Stimulated activated CD4-positive, alpha-beta T cell treated with anti-CD3 and anti-CD28 coated beads, Interleukin-1b, Interleukin-23, amount 100 ng/mL, for 1 hour (primary cell): ENCODE measurements at regions not wholly inside any gene's neighbourhood (a gene's known extent, or its start where the extent isn't known, plus 50 kb on each side); places are given as distances from the start of the nearest gene placed in this dataset.

Source experiments
- DNase-seq, 2 donors: peaks; one replicate each; pipeline ENCODE4 v3.0.0-alpha.2; 2020; ENCODE audit warnings: low read depth in 2 of 2

DNA sequence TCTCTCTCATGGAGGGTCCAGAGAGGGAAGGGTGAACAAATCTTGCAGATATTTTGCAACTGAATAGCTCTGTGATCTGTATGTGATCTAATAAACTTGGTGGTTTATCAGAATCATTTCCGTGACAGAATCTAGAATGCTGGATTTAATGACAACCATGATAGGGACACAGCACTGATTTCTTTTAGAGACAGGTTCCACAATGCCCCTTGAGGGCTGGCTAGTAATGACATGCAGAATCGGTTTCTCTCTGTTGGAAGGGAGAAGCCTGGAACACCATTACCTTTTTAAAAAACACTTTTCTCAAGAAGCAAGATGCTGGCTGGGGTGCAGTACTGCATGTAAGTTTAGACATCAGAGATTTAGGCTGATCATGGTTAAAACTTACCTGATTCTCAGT lies 313.4 kb downstream of the CDH26 start:
- DNase-seq, result no peak

DNA sequence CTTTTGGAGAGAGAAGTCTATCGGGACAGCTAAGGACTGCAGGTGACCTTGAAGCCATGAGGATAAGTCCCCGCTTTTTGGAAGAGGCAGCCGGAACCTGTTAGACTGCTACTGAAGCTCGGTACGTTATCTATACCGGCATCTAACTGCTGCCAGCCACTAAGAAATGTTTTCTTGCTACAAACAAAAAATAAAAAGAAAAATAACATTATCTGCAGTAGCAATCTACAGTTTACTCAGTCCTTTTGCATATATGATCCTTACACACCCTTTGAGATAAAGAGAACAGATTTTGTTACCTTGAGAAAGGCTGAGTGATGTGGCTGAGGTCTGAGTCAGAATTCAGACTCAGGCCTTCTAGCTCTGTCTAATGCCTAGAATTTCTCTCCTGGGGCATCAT lies 314.6 kb downstream of the CDH26 start:
- DNase-seq, result no peak

DNA sequence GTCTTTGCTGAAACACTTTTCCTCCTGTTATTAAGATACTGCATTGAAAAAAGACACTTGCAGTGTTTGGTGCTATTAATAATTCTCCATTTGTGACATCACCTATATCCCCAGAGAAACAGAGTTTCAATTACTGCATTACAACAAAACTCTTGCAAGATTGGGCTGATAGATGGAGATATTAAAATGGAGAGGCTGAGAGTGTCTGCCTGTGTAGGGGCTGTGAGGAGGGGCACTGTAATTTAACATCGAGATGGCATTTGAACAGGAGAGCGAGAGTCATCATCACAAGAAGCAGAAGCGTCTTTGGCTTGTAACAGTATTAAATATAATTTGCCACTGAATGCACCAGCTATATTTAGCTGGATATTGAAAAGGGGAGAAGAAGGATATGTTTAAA lies 316.5 kb downstream of the CDH26 start:
- DNase-seq, result no peak

DNA sequence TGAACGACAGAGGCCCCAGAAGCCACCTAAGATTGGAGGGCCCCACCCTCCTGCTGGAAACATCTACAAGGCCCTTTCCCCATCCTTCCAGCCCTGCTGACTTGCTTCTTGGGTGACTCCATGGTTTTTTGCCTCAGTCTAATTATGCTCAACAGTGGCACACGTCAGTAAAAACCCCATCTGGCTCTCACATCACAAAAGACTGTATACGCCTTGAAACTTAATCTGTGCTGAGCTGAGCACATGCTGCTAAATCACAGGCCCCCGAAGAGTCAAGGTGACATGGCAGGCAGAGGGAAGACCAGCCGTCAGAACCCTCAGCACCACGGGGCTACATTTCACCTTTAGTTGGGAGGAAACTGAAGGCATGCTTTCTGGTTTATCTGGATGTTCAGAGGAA lies 323.1 kb downstream of the CDH26 start:
- DNase-seq, result no peak

DNA sequence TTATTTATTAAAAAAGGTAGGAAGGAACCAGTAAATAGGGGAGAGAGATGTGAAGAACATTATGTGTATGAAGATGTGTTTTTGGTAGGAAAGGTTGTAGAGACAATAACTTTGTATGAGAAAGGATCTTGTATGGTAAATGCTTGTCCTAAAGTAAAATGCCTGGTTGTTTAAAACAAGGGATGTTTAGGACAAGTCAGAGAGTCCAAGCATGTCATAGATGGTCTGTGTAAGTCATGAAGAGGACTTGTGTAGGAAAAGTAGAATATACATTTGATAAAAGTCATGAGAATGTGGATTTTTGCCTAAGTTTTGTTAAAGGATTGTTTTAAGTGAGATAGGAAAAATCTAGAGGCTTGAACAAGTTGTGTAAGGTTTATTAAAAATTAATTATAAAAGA lies 325.1 kb downstream of the CDH26 start:
- DNase-seq, result no peak

DNA sequence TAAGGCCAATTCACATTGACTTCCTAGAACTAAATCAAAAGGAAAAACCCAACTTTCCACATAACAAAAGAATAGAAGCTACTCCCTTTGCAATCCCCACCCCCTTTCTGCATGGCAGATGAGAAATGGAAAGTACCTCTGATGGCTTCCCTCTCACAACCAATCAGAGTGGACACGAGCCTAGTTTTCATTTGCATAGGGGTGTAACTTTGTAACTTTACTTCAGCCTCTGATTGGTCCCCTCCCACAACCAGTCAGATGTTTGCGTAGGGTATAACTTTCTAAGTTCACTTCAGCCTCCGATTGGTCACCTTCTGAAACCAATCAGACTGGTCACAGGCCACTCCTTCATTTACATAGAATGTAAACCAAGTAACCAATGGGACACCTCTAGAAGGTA lies 328.5 kb downstream of the CDH26 start:
- no peak for DNase-seq

DNA sequence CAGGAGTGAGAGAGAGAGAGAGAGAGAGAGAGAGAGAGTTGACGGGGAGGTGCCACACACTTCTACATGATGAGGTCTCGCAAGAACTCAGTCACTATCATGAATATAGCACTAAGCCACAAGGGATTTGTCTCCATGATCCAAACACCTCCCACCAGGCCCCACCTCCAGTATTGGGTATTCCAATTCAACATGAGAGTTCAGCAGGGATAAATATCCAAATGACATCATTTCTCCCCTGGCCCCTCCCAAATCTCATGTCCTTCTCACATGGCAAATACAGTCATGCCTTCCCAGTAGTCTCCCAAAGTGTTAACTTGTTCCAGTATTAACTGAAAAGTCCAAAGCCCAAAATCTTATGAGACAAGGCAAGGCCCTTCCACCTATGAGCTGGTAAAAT lies 330.7 kb downstream of the CDH26 start:
- DNase-seq, result no peak

DNA sequence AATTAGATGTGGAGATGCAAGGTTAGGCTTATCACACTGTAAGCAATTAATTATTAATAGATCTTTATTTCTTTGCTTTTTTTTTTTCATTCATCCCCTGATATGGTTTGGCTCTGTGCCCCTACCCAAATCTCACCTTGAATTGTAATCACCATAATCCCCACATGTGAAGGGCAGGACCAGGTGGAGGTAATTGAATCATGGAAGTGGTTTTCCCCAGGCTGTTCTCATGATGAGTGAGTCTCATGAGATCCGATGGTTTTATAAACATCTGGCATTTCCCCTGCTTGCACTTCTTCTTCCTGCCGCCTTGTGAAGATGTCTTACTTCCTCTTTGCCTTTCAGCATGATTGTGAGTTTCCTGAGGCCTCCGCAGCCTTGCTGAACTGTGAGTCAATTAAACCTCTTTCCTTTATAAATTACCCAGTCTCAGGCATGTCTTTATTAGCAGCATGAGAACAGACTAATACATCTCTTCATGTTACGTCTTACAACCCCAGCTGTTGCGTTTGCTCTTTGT lies 333.8 kb downstream of the CDH26 start:
- DNase-seq, result no peak

DNA sequence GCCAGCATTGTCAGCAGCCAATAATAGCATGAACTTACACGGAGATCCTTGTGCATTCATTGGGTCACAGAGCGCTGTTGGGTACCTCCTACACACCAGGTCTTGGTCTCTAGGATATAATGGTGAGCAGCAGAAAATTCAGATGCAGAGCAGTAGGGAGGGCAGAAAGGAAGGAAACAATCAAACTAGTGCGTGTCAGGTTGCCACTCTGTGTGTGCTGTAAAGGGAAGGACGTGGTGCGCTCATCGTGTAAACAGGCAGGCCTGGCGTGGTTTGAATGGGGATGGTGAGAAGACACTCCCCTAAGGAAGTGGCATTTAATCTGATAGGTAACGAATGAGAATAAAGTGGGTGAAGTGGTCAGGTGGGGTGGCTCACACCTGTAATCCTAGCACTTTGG lies 336.4 kb downstream of the CDH26 start:
- no peak for DNase-seq

DNA sequence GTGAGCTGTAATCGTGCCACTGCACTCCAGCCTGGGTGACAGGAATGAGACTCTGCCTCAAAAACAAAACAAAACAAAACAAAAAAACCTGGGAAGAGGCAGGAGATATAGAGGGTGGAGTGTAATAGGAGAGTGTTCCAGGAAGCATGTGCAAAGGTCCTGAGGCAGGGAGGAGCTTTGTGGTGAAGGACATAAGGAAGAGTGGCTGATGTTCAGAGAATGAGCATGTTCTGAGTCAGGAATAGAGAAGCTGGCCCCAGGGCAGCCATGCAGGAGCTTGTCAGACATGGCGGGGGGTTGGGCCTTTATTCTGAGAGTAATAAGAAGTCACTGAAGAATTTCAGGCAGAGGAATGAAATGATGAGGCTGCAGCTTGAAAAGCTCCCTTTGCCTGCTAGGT lies 337.0 kb downstream of the CDH26 start:
- no peak for DNase-seq

DNA sequence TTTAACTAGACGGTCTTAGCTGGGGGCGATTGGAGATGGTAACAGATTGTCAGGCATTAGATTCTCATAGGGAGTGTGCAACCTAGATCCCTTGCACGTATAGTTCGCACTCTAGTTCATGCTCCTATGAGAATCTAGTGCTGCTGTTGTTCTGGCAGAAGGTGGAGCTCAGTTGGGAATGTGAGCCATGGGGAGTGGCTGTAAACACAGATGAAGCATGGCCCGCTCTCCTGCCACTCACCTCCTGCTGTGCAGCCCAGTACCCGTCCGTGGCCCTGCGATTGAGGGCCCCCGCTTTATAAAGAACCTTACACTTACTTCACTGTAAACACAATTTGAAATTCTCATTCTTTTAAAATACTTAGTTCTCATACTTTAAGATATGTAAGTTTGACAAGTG lies 339.4 kb downstream of the CDH26 start:
- no peak for DNase-seq

DNA sequence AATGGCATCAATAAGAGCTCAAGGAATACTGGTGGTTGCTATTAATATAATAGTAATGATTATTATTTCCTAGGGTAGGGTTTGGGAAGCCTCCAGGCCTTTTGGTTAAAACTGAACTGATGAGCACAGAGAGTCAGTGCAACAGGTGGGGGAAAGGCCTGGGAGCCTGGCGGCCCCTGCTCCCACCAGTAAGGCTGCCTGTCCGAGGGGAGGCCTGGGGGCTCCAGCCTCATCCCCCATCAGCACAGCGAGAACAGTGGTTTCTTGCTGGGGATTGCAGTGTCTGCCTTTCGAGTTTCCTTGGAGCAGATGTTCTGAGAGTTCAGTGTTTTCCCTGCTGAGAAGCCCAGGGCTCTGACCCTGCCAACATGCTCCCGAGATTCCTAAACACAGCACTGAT lies 340.4 kb downstream of the CDH26 start:
- no peak for DNase-seq

DNA sequence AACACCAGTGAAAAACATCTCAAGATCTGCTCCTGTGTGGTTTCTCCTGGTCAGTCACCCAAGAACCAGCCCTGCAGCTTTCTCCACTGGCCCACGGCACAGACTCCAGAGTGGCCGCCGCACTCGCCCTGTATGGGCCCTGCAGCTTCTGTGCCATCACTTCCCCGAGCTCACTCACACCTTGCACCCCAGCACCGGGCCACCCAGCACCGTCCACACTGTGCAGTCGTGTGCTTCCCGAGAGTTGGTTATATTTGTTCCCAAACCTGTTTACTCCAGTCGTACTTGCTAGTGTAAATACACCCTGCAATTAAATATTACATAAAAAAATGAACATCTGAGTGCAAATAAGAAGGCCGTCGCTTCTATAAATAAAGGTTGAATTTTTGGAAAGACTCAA lies 341.7 kb downstream of the CDH26 start:
- DNase-seq, result no peak

DNA sequence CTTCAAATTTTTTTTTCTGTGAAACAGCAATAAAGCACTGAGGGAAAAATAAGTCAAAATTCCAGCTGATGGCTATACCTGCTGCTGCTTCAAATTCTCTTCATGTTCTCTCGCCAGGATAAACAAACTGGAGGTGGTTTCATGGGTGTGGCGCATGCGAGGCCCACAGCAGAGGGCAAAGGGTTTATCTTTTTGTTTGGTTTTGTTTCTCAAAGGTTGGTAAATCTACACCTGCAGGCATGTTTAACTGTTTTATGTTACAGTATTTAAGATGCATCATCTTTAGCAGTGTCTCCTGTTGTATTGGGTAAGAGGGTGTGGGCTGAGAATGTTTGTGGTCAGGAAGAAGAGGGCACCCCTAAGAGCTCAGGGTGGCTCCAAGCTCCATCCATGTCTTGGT lies 342.2 kb downstream of the CDH26 start:
- no peak for DNase-seq

DNA sequence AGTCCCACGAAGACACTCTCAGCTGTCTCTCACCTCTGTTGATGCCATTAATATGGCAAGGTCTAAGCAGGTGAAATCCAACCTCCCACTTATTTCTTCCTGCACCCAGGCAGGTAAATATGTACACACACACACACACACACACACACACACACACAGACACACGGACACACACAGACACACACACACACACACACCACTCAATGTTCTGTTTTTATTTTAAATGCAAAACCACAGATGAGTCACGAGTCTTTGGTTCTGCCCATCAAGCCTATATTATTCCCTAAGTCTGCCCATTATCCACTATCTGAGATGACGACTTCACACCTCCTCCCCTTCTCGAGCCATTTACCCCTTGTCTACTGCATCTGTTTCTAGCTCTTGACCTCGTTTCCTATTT lies 344.7 kb downstream of the CDH26 start:
- no peak for DNase-seq

DNA sequence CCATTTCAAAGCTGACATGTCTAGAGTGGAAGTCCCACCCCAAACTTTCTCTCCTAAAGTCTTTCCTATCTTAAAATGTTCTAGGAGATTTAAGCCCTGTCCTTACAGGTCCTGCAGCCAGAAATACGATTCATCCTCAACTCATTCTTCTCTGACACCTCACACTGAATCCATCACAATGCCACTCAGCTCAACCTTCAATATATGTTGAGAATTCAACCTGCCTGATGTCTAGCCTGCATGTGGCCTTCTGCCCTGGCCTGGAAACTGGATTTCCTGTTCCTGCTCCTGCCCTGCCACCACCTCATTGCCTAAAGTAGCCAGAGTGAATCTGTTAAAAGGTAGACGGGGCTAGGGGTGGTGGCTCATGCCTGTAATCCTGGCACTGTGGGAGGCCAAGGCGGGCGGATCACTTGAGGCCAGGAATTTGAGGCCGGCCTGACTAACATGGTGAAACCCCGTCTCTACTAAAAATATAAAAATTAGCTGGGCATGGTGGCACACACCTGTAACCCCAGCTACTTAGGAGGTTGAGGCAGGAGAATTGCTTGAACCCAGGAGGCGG lies 345.9 kb downstream of the CDH26 start:
- DNase-seq, result no peak

DNA sequence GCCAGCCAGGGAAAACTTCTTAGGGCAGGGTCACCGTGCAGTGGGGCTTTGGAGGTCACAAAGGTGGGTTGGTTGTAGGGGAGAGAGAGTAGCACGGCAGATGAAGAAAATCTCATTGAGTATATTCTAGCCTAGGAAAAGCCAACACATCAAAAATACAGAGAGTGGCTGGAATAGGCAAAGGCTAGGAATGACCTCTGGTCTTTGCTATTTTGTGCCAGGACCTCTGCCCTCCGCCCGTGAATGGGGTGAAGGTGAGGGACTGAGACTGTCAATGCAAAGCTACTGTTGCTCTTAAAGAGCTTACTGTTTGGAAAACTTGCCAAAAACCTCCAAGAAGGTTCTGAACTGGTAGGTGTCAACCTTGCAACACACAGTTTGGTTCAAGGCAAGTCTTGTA lies 346.7 kb downstream of the CDH26 start:
- DNase-seq, result no peak

DNA sequence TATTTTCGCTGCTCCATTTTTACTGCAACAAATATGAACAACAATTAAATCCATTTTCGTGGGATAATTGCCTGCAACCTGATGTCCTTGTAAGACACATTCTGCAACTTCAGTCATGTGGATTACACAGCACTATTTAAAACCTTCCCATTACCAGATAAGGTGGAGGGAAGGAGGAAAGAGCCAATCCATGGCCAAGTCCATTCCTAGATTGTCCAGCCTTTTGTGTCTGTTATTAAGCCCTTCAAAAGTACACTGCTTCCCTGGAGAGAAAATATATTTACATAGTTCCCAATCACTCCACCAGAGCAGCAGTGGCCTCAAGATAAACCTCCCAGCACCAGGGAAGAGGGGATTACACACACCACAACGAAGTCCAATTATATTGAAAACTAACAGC lies 347.9 kb downstream of the CDH26 start:
- DNase-seq, result no peak

DNA sequence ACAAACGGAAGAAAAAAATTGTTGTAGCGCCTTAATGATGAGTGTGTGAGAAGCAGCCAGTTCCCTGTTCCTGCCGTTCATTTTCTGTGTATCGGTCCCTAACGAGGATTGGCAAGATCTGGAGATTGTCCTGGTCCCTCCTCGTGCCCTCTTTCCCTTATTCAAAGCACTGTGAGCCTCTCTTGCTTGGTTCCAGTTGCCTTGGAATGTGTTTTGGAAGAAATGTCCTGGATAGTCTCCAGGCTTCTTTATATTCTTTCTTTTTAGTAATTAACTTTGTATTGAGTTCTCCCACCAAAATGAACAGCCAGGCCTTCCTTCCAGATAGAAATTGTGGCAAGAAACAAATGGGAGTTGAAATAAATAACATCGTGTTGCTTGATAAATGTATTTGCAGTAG lies 348.3 kb downstream of the CDH26 start:
- no peak for DNase-seq

DNA sequence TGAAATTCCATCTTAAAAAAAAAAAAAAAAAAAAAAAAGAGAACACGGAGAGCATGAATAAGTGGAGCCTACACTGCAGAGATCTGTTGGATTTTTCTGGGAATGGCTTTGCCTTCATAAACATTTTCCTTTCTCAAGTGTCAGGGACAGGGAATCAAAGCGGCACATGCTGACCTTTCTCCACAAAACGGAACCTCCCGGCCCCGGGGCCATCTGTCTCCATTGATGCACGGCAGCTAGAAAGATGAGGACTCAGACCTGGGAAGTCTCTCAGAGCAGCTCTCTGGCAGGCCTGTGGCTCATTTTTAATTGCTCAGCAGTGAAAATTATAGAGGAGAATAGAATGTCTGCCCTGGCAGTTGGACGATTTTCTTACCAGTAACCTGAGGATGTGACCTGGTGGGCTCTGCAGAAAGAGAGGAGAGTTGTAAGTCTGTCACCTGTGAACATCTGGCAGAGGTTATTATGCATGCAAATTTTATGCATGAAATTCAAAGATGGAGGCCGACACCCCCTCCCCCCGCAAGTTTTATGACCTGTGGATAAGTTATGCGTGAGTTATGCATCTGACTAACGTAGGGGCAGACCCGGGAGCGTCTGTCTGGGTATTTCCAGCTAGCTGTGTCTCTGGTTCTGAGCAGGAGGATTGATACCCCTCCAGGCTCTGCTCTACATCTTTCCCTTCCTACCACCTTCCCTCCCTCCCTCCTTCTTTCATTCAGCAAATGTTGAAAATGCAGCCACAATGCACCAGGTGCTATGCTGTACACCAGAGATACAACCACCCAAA lies 352.5 kb downstream of the CDH26 start:
- DNase-seq, result no peak

DNA sequence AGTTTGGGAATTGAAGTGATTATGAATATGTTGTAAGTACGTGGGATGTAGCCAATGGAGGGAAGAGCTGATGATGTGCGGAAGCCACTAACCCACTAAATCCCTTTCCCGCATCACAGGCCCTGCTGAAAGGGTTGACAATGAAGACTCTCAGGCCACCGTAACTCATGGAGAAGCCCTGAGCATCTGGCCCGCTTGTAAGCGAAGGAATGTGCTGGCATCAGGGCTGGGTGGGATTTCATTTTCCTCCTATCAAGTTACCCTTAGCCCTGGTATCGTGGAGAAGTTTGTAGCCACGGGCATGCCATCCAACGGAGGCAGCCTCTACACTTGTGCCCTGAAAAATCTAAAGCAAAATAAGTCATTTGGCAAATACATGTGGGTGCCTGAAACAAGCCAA lies 355.0 kb downstream of the CDH26 start:
- DNase-seq, result no peak

DNA sequence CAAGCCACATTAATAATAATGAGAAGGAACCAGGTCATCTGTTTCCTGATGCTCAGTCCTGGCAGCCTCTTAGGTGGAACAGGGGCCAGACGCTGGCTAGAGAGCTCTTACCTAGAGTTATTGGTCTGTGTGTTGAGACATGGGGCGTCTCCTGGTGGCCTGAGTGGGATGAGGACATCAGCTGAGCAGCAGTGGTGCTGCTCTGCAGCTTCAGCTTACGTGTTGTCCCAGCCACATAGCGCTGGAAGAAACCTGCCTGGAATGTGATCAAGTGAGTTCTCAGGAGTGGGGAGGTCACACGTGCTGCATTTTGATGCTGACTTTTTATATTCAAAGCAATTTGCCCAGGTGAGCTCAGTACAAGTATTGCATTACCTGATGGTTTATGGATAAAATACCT lies 355.4 kb downstream of the CDH26 start:
- DNase-seq, result no peak

DNA sequence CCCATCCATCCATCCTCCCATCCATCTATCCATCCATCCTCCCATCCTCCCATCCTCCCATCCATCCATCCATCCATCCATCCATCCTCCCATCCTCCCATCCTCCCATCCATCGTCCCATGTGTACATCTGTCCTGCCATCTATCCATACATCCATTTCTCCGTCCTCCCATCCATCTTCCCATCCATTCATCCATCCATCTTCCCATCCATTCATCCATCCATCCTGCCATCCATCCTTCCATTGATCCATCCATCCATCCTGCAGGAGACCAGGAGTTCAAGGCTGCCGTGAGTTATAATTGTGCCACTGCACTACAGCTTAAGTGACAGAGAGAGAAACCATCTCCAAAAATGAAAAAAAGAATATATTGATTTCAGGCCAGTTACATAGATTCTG lies 356.5 kb downstream of the CDH26 start:
- DNase-seq, result no peak
